WTC11 (cell line): ENCODE measurements at regions not wholly inside any gene's neighbourhood (a gene's known extent, or its start where the extent isn't known, plus 50 kb on each side); places are given as distances from the start of the nearest gene placed in this dataset.

ENCODE experiments used
- ATAC-seq: fragments of 200-7000 bp; cut with Tn5 transposase; 2 replicates; pipeline ENCODE4 v1.10.0; 2021; ENCODE audit warnings: mild to moderate bottlenecking, moderate library complexity
- CTCF ChIA-PET: fragments of 300-600 bp; sonication (Branson Sonifier 250); formaldehyde crosslinking; loops from one replicate; lab custom pipeline; 2021; ENCODE audit warnings: antibody characterized with exemption; lab: Charles Lee
- POLR2A ChIA-PET: fragments of 350-600 bp; sonication (Branson Sonifier 250); formaldehyde crosslinking; loops from one replicate; lab custom pipeline; 2021; ENCODE audit warnings: antibody characterized with exemption; lab: Charles Lee
- DNase-seq: peaks from one replicate; pipeline ENCODE4 v3.0.0; 2021; ENCODE audit warnings: low spot score
- H3K27ac Mint-ChIP-seq: 2 replicates; pipeline ENCODE4 v1.8.0; 2021; ENCODE audit warnings: mixed read lengths
- H3K27me3 Mint-ChIP-seq: 2 replicates; pipeline ENCODE4 v1.8.0; 2021; ENCODE audit warnings: low read depth, mild to moderate bottlenecking, moderate library complexity, mixed read lengths
- H3K36me3 Mint-ChIP-seq: 2 replicates; pipeline ENCODE4 v1.8.0; 2021; ENCODE audit warnings: mixed read lengths
- H3K4me1 Mint-ChIP-seq: 2 replicates; pipeline ENCODE4 v1.8.0; 2022; ENCODE audit warnings: mixed read lengths
- H3K4me3 Mint-ChIP-seq: 2 replicates; pipeline ENCODE4 v1.8.0; 2021; ENCODE audit warnings: mild to moderate bottlenecking, moderate library complexity, mixed read lengths
- H3K9me3 Mint-ChIP-seq: 2 replicates; pipeline ENCODE4 v1.8.0; 2021; ENCODE audit warnings: mixed read lengths
- AFF4 ChIP-seq: sonication (generic); formaldehyde crosslinking; IDR thresholded peaks from 2 replicates; pipeline ENCODE4 v1.8.1; 2023; ENCODE audit warnings: mild to moderate bottlenecking, missing genetic modification reagents, borderline replicate concordance
- AR ChIP-seq: fragments of 250-450 bp; sonication (Bioruptor Pico); IDR thresholded peaks from 2 replicates; pipeline ENCODE4 v1.9.0; 2021; ENCODE audit warnings: mild to moderate bottlenecking
- GTF2I ChIP-seq: fragments of 250-450 bp; sonication (Bioruptor Pico); conservative IDR thresholded peaks from 2 replicates; pipeline ENCODE4 v1.4.0; 2021; ENCODE audit warnings: mild to moderate bottlenecking
- IRF1 ChIP-seq: sonication (generic); formaldehyde crosslinking; IDR thresholded peaks from 2 replicates; pipeline ENCODE4 v1.8.0; 2023; ENCODE audit warnings: missing genetic modification reagents
- NR2C2 ChIP-seq: sonication (generic); formaldehyde crosslinking; IDR thresholded peaks from 2 replicates; pipeline ENCODE4 v1.8.0; 2022; ENCODE audit warnings: mild to moderate bottlenecking, missing genetic modification reagents
- SOX15 ChIP-seq: fragments of 250-450 bp; sonication (Bioruptor Pico); IDR thresholded peaks from 2 replicates; pipeline ENCODE4 v1.9.0; 2021; ENCODE audit warnings: mild to moderate bottlenecking
- TCF7 ChIP-seq: sonication (generic); formaldehyde crosslinking; IDR thresholded peaks from 2 replicates; pipeline ENCODE4 v1.8.0; 2022; ENCODE audit warnings: mild to moderate bottlenecking, low read depth, missing genetic modification reagents, moderate library complexity
- TP53 ChIP-seq: sonication (generic); formaldehyde crosslinking; IDR thresholded peaks from 2 replicates; pipeline ENCODE4 v1.8.1; 2023; ENCODE audit warnings: mild to moderate bottlenecking, missing genetic modification reagents
- ZNF317 ChIP-seq: sonication (generic); formaldehyde crosslinking; IDR thresholded peaks from 2 replicates; pipeline ENCODE4 v1.8.1; 2023; ENCODE audit warnings: low read depth, mild to moderate bottlenecking, moderate library complexity, missing genetic modification reagents, borderline replicate concordance
- ZSCAN18 ChIP-seq: fragments of 250-450 bp; sonication (Bioruptor Pico); IDR thresholded peaks from 2 replicates; pipeline ENCODE4 v2.1.2; 2022; ENCODE audit warnings: mild to moderate bottlenecking, moderate library complexity
- TF ChIP-seq, protein P1 (sequence below): sonication (generic); formaldehyde crosslinking; IDR thresholded peaks from 2 replicates; pipeline ENCODE4 v1.8.1; 2023; ENCODE audit warnings: mild to moderate bottlenecking, missing genetic modification reagents
- TF ChIP-seq, protein P2 (sequence below): fragments of 200-600 bp; IDR thresholded peaks from 2 replicates; pipeline ENCODE4 v1.8.0; 2022; ENCODE audit warnings: antibody characterized with exemption
- TF ChIP-seq, protein P3 (sequence below): fragments of 250-450 bp; sonication (Bioruptor Pico); IDR thresholded peaks from 2 replicates; pipeline ENCODE4 v1.9.0; 2021; ENCODE audit warnings: mild to moderate bottlenecking
- TF ChIP-seq, protein P4 (sequence below): sonication (generic); formaldehyde crosslinking; IDR thresholded peaks from 2 replicates; pipeline ENCODE4 v1.8.0; 2022; ENCODE audit warnings: mild to moderate bottlenecking, missing genetic modification reagents

DNA sequence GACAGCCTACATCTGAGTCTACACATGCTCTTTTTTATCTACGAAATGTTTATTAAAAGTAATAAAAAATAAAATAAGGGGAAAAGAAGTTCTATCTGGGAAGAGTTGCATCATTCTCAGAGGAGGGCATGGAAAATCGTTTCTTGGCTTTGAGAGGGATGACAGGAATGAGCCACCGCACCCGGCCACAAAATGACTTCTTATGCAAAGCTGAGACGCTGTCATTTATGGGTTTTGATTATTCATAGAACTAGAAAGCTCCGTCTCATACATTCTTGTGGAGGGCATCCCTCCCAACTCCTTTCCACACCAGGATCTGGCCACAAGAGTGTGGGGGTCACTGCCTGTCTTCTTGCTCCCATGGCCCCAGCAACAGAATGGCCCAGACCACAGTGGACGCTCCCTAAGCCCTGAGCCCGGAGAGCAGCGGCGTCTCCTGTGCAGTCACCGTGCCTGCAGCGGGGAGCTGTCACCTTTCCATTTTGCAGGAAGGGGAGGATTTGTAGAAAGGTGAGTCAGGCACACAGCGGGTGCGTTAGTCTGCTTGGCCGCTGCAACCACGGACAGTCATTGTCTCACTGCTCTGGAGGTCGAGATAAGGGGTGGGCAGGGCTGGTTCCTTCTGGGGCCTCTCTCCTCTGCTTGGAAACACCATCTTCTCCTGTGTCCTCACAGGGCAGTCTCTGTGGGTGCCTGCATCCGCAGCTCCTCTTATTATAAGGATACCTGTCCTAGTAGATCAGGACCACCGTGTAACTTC lies 1388.7 kb downstream of the BRD1 start:
- CTCF ChIA-PET: no interaction called here
- Mint-ChIP-seq H3K36me3 (no peaks in the 10 kb centered on the region), H3K9me3 (no peaks in the 10 kb centered on the region), H3K4me1 (no peaks in the 10 kb centered on the region), H3K4me3 (no peak overlapping the region), H3K27me3 (peaks cover 2% of the 10 kb centered on the region; the same call in 1 of the 2 replicates), H3K27ac (no peak overlapping the region)
- DNase-seq (no peak), ATAC-seq (no peak)
- TF ChIP-seq IRF1 (CRISPR knock-in tag) (no peak), NR2C2 (CRISPR knock-in tag) (no peak)
- TF ChIP-seq, protein P1, sequence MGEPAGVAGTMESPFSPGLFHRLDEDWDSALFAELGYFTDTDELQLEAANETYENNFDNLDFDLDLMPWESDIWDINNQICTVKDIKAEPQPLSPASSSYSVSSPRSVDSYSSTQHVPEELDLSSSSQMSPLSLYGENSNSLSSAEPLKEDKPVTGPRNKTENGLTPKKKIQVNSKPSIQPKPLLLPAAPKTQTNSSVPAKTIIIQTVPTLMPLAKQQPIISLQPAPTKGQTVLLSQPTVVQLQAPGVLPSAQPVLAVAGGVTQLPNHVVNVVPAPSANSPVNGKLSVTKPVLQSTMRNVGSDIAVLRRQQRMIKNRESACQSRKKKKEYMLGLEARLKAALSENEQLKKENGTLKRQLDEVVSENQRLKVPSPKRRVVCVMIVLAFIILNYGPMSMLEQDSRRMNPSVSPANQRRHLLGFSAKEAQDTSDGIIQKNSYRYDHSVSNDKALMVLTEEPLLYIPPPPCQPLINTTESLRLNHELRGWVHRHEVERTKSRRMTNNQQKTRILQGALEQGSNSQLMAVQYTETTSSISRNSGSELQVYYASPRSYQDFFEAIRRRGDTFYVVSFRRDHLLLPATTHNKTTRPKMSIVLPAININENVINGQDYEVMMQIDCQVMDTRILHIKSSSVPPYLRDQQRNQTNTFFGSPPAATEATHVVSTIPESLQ (CRISPR knock-in tag): no peak
- TF ChIP-seq, protein P2, sequence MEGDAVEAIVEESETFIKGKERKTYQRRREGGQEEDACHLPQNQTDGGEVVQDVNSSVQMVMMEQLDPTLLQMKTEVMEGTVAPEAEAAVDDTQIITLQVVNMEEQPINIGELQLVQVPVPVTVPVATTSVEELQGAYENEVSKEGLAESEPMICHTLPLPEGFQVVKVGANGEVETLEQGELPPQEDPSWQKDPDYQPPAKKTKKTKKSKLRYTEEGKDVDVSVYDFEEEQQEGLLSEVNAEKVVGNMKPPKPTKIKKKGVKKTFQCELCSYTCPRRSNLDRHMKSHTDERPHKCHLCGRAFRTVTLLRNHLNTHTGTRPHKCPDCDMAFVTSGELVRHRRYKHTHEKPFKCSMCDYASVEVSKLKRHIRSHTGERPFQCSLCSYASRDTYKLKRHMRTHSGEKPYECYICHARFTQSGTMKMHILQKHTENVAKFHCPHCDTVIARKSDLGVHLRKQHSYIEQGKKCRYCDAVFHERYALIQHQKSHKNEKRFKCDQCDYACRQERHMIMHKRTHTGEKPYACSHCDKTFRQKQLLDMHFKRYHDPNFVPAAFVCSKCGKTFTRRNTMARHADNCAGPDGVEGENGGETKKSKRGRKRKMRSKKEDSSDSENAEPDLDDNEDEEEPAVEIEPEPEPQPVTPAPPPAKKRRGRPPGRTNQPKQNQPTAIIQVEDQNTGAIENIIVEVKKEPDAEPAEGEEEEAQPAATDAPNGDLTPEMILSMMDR: no peak
- POLR2A ChIA-PET: no interaction called here

- TF ChIP-seq, protein P3, sequence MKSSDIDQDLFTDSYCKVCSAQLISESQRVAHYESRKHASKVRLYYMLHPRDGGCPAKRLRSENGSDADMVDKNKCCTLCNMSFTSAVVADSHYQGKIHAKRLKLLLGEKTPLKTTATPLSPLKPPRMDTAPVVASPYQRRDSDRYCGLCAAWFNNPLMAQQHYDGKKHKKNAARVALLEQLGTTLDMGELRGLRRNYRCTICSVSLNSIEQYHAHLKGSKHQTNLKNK (CRISPR knock-in tag): no peak
- TF ChIP-seq TP53: no peak
- TF ChIP-seq ZNF317 (CRISPR knock-in tag): no peak
- TF ChIP-seq, protein P4, sequence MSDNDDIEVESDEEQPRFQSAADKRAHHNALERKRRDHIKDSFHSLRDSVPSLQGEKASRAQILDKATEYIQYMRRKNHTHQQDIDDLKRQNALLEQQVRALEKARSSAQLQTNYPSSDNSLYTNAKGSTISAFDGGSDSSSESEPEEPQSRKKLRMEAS (CRISPR knock-in tag): no peak
- TF ChIP-seq, all 79 proteins: peak for 0
- H3K9me3 Mint-ChIP-seq: no peaks in the 10 kb centered on the region
- no peak overlapping the region for H3K4me3 Mint-ChIP-seq
- ChIA-PET POLR2A (interaction anchor here (1.1 kb wide), 1 partner anchor 18 kb away, joined by 3 read pairs; no protein-coding TSS in a partner anchor), CTCF (no interaction called here)
- H3K4me1 Mint-ChIP-seq: no peaks in the 10 kb centered on the region
- ATAC-seq (no peak), DNase-seq (no peak)
- H3K36me3 Mint-ChIP-seq: no peaks in the 10 kb centered on the region
- peaks cover 3% of the 10 kb centered on the region; the same call in 1 of the 2 replicates for H3K27me3 Mint-ChIP-seq
- no peak overlapping the region for H3K27ac Mint-ChIP-seq
Measured at GRCh38 chr22:48438096-48438495, 1389.6 kb downstream of the BRD1 start.

- Mint-ChIP-seq H3K4me1 (no peaks in the 10 kb centered on the region), H3K27me3 (peaks cover 3% of the 10 kb centered on the region; the same call in 1 of the 2 replicates), H3K36me3 (no peaks in the 10 kb centered on the region), H3K27ac (no peak overlapping the region), H3K9me3 (no peaks in the 10 kb centered on the region), H3K4me3 (no peak overlapping the region)
- ATAC-seq (no peak), DNase-seq (no peak)
- ChIA-PET CTCF (no interaction called here), POLR2A (no interaction called here)
- TF ChIP-seq IRF1 (CRISPR knock-in tag): no peak
- TF ChIP-seq SOX15: no peak
- TF ChIP-seq AFF4: no peak
- TF ChIP-seq TCF7 (CRISPR knock-in tag): no peak
- no peak for TF ChIP-seq GTF2I (CRISPR knock-in tag)
- TF ChIP-seq AR (CRISPR knock-in tag): no peak
- no peak for TF ChIP-seq ZSCAN18 (CRISPR knock-in tag)
Measured at GRCh38 chr22:48436201-48436931, 1391.3 kb downstream of the BRD1 start.
